GM19452 (cell line): ENCODE measurements at regions not wholly inside any gene's neighbourhood (a gene's known extent, or its start where the extent isn't known, plus 50 kb on each side); places are given as distances from the start of the nearest gene placed in this dataset.

Experiments
- ATAC-seq: cut with Tn5 transposase; IDR thresholded peaks from one replicate; pipeline ENCODE4 v1.9.1; 2021; ENCODE audit not compliant: unreplicated experiment

DNA sequence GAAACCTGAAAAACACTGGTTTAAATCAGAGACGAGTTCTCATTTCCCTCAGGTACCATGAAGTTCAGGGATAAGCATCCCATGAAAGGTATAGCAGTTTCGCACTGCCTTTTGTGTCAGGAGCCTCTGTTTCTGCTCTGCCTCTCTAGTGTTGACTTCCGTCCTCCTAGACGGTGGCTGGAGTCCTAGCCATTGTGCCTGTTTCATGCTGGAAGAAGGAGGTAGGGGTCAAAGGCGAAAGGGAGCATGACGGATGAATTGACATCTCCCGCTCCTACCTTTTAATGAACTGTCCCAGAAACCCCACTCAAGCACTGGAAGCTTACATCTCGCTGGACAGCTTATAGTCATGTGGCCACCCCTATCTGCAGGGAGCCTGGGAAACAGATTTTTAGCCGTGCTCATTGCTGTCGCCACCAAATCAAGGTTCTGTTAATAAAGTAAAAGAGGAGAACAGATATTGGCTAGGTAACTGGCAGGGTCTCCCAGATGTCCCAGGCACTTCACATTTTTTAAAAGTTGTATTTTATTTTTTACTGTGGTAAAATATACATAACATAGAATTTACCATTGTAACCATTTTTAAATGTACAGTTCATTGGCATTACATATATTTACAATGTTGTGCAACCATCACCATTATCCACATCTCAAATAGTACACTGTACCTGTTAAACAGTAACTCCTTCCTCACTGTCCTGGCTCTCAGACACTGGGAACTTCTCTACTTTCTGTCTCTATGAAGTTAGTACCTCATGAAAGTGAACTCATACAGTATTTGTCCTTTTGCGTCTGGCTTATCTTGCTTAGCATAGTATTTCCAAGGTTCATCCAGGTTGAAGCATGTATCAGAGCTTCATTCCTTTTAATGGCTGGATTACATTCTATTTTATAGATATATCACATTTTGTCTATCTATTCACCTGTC, 55.0 kb upstream of the CTLA4 start:
- no peak for ATAC-seq

GRCh38 chr2:203813684-203814083, 53.9 kb upstream of the CTLA4 start:
- ATAC-seq, result no peak

GRCh38 chr2:203814661-203815540, 52.7 kb upstream of the CTLA4 start:
- ATAC-seq, result peak; percentile 55

DNA sequence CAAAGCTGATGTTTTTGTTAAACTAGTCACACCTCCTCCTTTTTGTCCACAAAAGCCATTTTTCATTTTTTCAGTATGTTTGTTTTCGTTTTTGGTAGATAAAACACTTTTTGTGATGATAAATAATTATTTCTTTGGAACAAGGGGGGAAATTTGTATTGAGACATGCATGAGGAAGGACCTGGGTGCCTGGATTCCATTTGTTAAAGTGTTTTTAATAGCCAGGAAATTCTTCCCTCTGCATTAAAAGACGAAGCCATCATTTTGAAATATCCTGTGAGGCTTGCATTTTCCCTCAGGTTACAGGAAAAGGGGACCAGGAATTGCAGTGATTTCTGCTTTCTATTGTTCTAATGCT, 52.1 kb upstream of the CTLA4 start:
- ATAC-seq, result no peak

DNA sequence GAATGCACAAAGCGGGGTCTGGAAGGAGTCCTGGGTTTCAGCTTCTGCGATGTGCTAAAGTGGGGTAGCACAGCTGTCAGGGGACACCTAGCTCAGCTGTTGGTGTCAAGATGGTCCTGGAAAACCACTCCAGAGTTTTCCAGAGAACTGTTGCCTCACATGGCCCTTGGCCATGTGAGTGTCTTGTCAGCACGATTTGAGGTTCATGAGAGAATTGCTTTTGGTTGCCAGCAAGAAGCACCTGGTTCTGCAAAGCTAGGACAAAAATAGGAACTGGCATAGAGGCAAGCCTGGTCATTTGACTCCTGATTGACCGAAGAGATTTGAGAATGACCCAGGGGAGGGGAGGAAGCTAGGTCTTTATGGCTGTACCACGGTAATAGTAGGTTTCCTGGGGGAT, 50.4 kb upstream of the CTLA4 start:
- no peak for ATAC-seq
